Mesodermal cell (in vitro differentiated cells): ENCODE measurements at regions not wholly inside any gene's neighbourhood (a gene's known extent, or its start where the extent isn't known, plus 50 kb on each side); places are given as distances from the start of the nearest gene placed in this dataset.
"Not testable (repeated sequence)": the region's sequence is repeated elsewhere in the genome, so short reads cannot be mapped to it uniquely, and the experiment has no call there.

Experiments used
- H3K27ac ChIP-seq: 2 replicates; pipeline ENCODE4 v1.7.0; 2013; ENCODE audit warnings: mild to moderate bottlenecking, low read depth, low read length, moderate library complexity; ENCODE audit not compliant: severe bottlenecking
- H3K36me3 ChIP-seq: 2 replicates; pipeline ENCODE4 v1.7.1; 2013; ENCODE audit warnings: mild to moderate bottlenecking, low read length, moderate library complexity; ENCODE audit not compliant: control insufficient read depth, insufficient read depth
- H3K4me1 ChIP-seq: one replicate; pipeline ENCODE4 v1.7.1; 2013; ENCODE audit warnings: mild to moderate bottlenecking, low read length; ENCODE audit not compliant: insufficient read depth, control insufficient read depth, poor library complexity, severe bottlenecking
- H3K4me3 ChIP-seq: 2 replicates; pipeline ENCODE4 v1.7.0; 2013; ENCODE audit warnings: low read length, control low read depth, mild to moderate bottlenecking; ENCODE audit not compliant: insufficient read depth, poor library complexity, severe bottlenecking; ENCODE audit errors: extremely low read depth
- H3K9me3 ChIP-seq: 2 replicates; pipeline ENCODE4 v1.7.1; 2013; ENCODE audit warnings: mild to moderate bottlenecking, low read length, moderate library complexity; ENCODE audit not compliant: control insufficient read depth
- WGBS, 2 experiments: methylation state at CpG; one replicate each; pipeline ENCODE4 v1.1.5; 2013; ENCODE audit warnings: missing lambda C conversion rate in 2 of 2; ENCODE audit not compliant: insufficient coverage in 2 of 2; 5-methylcytosine and 5-hydroxymethylcytosine counted together

- Histone ChIP-seq H3K9me3 (peaks cover 3% of the 10 kb centered on the region), H3K4me3 (no peak overlapping the region), H3K4me1 (no peaks in the 10 kb centered on the region), H3K36me3 (no peaks in the 10 kb centered on the region), H3K27ac (no peak overlapping the region)
- no CpG with 5 or more reads among the region's 1 CpG for WGBS, 2 experiments
These were observed 118.7 kb upstream of the LRRTM4 start for GRCh38 chr2:77640924-77641323.

GRCh38 chr2:77642339-77642738, 120.2 kb upstream of the LRRTM4 start:
- peaks cover 3% of the 10 kb centered on the region for H3K9me3 ChIP-seq
- no peaks in the 10 kb centered on the region for H3K4me1 ChIP-seq
- WGBS, 2 experiments: no CpG with 5 or more reads among the region's 1 CpG
- H3K36me3 ChIP-seq: no peaks in the 10 kb centered on the region
- H3K27ac ChIP-seq: no peak overlapping the region
- H3K4me3 ChIP-seq: no peak overlapping the region

GRCh38 chr2:77649856-77650255, 127.7 kb upstream of the LRRTM4 start:
- no CpG with 5 or more reads among the region's 1 CpG for WGBS, 2 experiments

GRCh38 chr2:77652499-77652898, 130.3 kb upstream of the LRRTM4 start:
- Histone ChIP-seq H3K9me3 (no peaks in the 10 kb centered on the region), H3K4me1 (no peaks in the 10 kb centered on the region), H3K27ac (no peak overlapping the region), H3K36me3 (no peaks in the 10 kb centered on the region), H3K4me3 (no peak overlapping the region)
- 89 to 100% methylated on average over 1 of the region's 2 CpGs for WGBS, 2 experiments

More at GRCh38 chr2:77649856-77650255, 127.7 kb upstream of the LRRTM4 start:
- Histone ChIP-seq H3K9me3 (no peaks in the 10 kb centered on the region), H3K4me1 (no peaks in the 10 kb centered on the region), H3K4me3 (no peak overlapping the region), H3K36me3 (no peaks in the 10 kb centered on the region), H3K27ac (no peak overlapping the region)

GRCh38 chr2:77664491-77664890, 142.3 kb upstream of the LRRTM4 start:
- no peak overlapping the region for H3K4me3 ChIP-seq
- H3K27ac ChIP-seq: no peak overlapping the region
- H3K36me3 ChIP-seq: no peaks in the 10 kb centered on the region
- no peaks in the 10 kb centered on the region for H3K4me1 ChIP-seq
- no peaks in the 10 kb centered on the region for H3K9me3 ChIP-seq
- WGBS, 2 experiments: no CpG with 5 or more reads among the region's 2 CpGs

- Histone ChIP-seq H3K27ac (no peak overlapping the region), H3K36me3 (no peaks in the 10 kb centered on the region), H3K4me1 (no peaks in the 10 kb centered on the region), H3K4me3 (no peak overlapping the region), H3K9me3 (no peaks in the 10 kb centered on the region)
- WGBS, 2 experiments: 82 to 90% methylated on average over 2 of the region's 7 CpGs
These were observed 144.2 kb upstream of the LRRTM4 start for GRCh38 chr2:77666251-77666980.

GRCh38 chr2:77684543-77685319, 162.6 kb upstream of the LRRTM4 start:
- H3K36me3 ChIP-seq, H3K9me3 ChIP-seq, H3K4me1 ChIP-seq, H3K27ac ChIP-seq, H3K4me3 ChIP-seq: not testable (repeated sequence)
- no CpG with 5 or more reads among the region's 6 CpGs for WGBS, 2 experiments

GRCh38 chr2:77712601-77713000, 190.4 kb upstream of the LRRTM4 start:
- 83% methylated on average over 1 of the region's 1 CpG; no CpG with 5 or more reads in 1 of the 2 experiments for WGBS, 2 experiments
- H3K4me3 ChIP-seq: no peak overlapping the region
- no peaks in the 10 kb centered on the region for H3K36me3 ChIP-seq
- H3K27ac ChIP-seq: no peak overlapping the region
- no peaks in the 10 kb centered on the region for H3K4me1 ChIP-seq
- H3K9me3 ChIP-seq: no peaks in the 10 kb centered on the region

GRCh38 chr2:77713412-77713811, 191.2 kb upstream of the LRRTM4 start:
- no peaks in the 10 kb centered on the region for H3K36me3 ChIP-seq
- no peaks in the 10 kb centered on the region for H3K9me3 ChIP-seq
- 100% methylated on average over 1 of the region's 2 CpGs; no CpG with 5 or more reads in 1 of the 2 experiments for WGBS, 2 experiments
- H3K4me3 ChIP-seq: no peak overlapping the region
- no peak overlapping the region for H3K27ac ChIP-seq
- H3K4me1 ChIP-seq: no peaks in the 10 kb centered on the region

- no peaks in the 10 kb centered on the region for H3K36me3 ChIP-seq
- no peak overlapping the region for H3K4me3 ChIP-seq
- H3K4me1 ChIP-seq: no peaks in the 10 kb centered on the region
- H3K9me3 ChIP-seq: no peaks in the 10 kb centered on the region
- H3K27ac ChIP-seq: no peak overlapping the region
- no CpG with 5 or more reads among the region's 4 CpGs for WGBS, 2 experiments
These were observed 197.9 kb upstream of the LRRTM4 start for GRCh38 chr2:77720115-77720514.

GRCh38 chr2:77721593-77721992, 199.4 kb upstream of the LRRTM4 start:
- Histone ChIP-seq H3K36me3 (no peaks in the 10 kb centered on the region), H3K27ac (no peak overlapping the region), H3K9me3 (no peaks in the 10 kb centered on the region), H3K4me1 (no peaks in the 10 kb centered on the region), H3K4me3 (no peak overlapping the region)
